GM12878 (cell line): ENCODE measurements at regions not wholly inside any gene's neighbourhood (a gene's known extent, or its start where the extent isn't known, plus 50 kb on each side); places are given as distances from the start of the nearest gene placed in this dataset.

Experiments used
- CBX3 ChIP-seq: fragments of 200-600 bp; sonication (generic); IDR thresholded peaks from 2 replicates; pipeline ENCODE4 v1.6.1; 2016; ENCODE audit warnings: low read depth, borderline replicate concordance
- CREB1 ChIP-seq: IDR thresholded peaks from 2 replicates; pipeline ENCODE4 v1.6.1; 2012; ENCODE audit warnings: low read depth, mild to moderate bottlenecking, inconsistent platforms
- ETV6 ChIP-seq, 2 experiments: fragments of 450-650 bp in 1 of 2; IDR thresholded peaks in 1 of 2; conservative IDR thresholded peaks in 1 of 2; 2 replicates each; pipeline ENCODE4 v1.6.1; 2014; ENCODE audit warnings: antibody characterized with exemption in 1 of 2, borderline replicate concordance in 1 of 2, low read depth in 1 of 2, mild to moderate bottlenecking in 1 of 2, moderate library complexity in 1 of 2
- GATAD2B ChIP-seq: fragments of 450-650 bp; conservative IDR thresholded peaks from 2 replicates; pipeline ENCODE4 v1.6.1; 2017; ENCODE audit warnings: low read depth, mild to moderate bottlenecking, moderate library complexity
- HDAC2 ChIP-seq: fragments of 200-600 bp; sonication (generic); IDR thresholded peaks from 2 replicates; pipeline ENCODE4 v1.6.1; 2017
- MEF2A ChIP-seq: IDR thresholded peaks from 2 replicates; pipeline ENCODE4 v1.6.1; 2011; ENCODE audit warnings: low read depth, mild to moderate bottlenecking, low read length, moderate library complexity; ENCODE audit not compliant: insufficient read depth
- MEF2B ChIP-seq: fragments of 450-650 bp; IDR thresholded peaks from 2 replicates; pipeline ENCODE4 v1.6.1; 2018; ENCODE audit warnings: mild to moderate bottlenecking, moderate library complexity; ENCODE audit not compliant: partially characterized antibody, poor library complexity, severe bottlenecking
- MTA2 ChIP-seq: fragments of 450-650 bp; IDR thresholded peaks from 2 replicates; pipeline ENCODE4 v1.6.1; 2016; ENCODE audit warnings: low read depth, mild to moderate bottlenecking, moderate library complexity
- MYC ChIP-seq: IDR thresholded peaks from 2 replicates; pipeline ENCODE4 v1.6.1; 2011; ENCODE audit warnings: mild to moderate bottlenecking, low read length, moderate library complexity, inconsistent platforms; ENCODE audit not compliant: insufficient read depth, insufficient replicate concordance, insufficient read length, severe bottlenecking
- NR2C2 ChIP-seq: IDR thresholded peaks from 2 replicates; pipeline ENCODE4 v1.6.1; 2011; ENCODE audit warnings: borderline replicate concordance, low read depth; ENCODE audit not compliant: control insufficient read depth, insufficient read length
- PML ChIP-seq: IDR thresholded peaks from 2 replicates; pipeline ENCODE4 v1.6.1; 2012; ENCODE audit warnings: low read length, inconsistent platforms
- POLR2A ChIP-seq: IDR thresholded peaks from 2 replicates; pipeline ENCODE4 v1.6.1; 2011; ENCODE audit warnings: low read depth, mild to moderate bottlenecking, low read length
- POU2F2 ChIP-seq: IDR thresholded peaks from 3 replicates; pipeline ENCODE4 v1.6.1; 2011; ENCODE audit warnings: low read depth, mild to moderate bottlenecking, low read length, borderline replicate concordance
- RELA ChIP-seq: fragments of 450-650 bp; IDR thresholded peaks from 2 replicates; pipeline ENCODE4 v1.8.0; 2014; ENCODE audit warnings: borderline replicate concordance; ENCODE audit not compliant: partially characterized antibody
- SMARCA5 ChIP-seq: fragments of 450-650 bp; IDR thresholded peaks from 2 replicates; pipeline ENCODE4 v1.6.1; 2017; ENCODE audit warnings: mild to moderate bottlenecking
- SREBF2 ChIP-seq: IDR thresholded peaks from 2 replicates; pipeline ENCODE4 v1.6.1; 2012; ENCODE audit warnings: mild to moderate bottlenecking, low read length
- TF ChIP-seq, protein P1 (sequence below): IDR thresholded peaks from 2 replicates; pipeline ENCODE4 v1.6.1; 2012; ENCODE audit warnings: improper control_type of control experiment, low read depth, low read length; ENCODE audit not compliant: insufficient replicate concordance

DNA sequence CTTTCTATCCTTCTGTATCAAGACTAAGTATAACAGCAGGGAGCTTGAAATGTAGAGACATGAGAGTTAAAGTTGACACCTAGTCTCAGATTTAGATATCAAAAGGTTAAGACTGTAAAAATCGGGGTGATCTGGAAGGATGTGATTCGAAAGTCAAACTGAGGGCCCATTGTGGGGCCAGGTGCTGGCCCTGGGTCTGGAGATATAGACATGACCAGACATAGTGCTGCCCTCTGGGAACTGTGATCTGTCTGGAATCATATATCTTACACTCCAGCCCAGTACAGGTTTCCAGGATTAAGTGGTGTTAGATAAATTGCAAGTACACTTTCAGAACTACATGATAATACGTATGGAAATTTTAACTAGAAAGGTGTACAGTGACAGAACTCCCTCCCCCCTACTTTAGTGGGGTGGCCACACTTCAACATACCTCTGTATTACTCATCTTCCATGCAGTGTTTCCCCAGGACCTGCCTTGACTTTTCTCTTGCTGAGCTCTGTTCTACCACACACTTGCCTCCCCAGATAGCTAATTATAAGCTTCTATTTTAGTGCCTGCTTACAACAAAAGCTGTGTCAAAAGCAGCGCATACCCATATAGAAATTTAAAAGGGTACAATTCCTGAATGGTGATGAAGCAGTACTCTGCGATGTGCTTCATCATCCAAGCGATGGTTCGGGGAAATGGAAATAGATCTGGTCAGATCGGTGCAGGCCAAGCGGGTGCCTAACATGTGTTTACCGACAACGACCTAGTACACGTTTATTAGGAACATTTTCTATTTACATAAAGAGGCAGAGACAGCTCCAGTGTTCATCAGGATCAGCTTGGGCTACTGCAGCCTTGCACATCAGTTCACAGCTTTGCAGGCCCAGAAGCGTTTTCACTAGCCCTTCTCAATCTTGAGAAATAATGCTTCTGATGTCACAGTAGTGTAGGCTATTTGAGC, 68.7 kb downstream of the ARF6 start (continued):
- TF ChIP-seq CBX3 (no peak), POLR2A (no peak), HDAC2 (no peak), NR2C2 (no peak), POU2F2 (no peak), MEF2B (peak; percentile 32), SREBF2 (no peak), PML (no peak), ETV6 (conservative IDR thresholded peaks at IDR 0.05 in 1 of 2, IDR thresholded peaks at IDR 0.05 in 1 of 2; ENCODE audit: borderline replicate concordance in 1 of 2, low read depth in 1 of 2) (no peak), SMARCA5 (no peak), RELA (no peak), MYC (no peak), CREB1 (no peak), MTA2 (0 out of 2 replicates have a peak, but pooled peaks have one; percentile 12), MEF2A (0 out of 2 replicates have a peak, but pooled peaks have one; percentile 52), GATAD2B (no peak)
- TF ChIP-seq, protein P1, sequence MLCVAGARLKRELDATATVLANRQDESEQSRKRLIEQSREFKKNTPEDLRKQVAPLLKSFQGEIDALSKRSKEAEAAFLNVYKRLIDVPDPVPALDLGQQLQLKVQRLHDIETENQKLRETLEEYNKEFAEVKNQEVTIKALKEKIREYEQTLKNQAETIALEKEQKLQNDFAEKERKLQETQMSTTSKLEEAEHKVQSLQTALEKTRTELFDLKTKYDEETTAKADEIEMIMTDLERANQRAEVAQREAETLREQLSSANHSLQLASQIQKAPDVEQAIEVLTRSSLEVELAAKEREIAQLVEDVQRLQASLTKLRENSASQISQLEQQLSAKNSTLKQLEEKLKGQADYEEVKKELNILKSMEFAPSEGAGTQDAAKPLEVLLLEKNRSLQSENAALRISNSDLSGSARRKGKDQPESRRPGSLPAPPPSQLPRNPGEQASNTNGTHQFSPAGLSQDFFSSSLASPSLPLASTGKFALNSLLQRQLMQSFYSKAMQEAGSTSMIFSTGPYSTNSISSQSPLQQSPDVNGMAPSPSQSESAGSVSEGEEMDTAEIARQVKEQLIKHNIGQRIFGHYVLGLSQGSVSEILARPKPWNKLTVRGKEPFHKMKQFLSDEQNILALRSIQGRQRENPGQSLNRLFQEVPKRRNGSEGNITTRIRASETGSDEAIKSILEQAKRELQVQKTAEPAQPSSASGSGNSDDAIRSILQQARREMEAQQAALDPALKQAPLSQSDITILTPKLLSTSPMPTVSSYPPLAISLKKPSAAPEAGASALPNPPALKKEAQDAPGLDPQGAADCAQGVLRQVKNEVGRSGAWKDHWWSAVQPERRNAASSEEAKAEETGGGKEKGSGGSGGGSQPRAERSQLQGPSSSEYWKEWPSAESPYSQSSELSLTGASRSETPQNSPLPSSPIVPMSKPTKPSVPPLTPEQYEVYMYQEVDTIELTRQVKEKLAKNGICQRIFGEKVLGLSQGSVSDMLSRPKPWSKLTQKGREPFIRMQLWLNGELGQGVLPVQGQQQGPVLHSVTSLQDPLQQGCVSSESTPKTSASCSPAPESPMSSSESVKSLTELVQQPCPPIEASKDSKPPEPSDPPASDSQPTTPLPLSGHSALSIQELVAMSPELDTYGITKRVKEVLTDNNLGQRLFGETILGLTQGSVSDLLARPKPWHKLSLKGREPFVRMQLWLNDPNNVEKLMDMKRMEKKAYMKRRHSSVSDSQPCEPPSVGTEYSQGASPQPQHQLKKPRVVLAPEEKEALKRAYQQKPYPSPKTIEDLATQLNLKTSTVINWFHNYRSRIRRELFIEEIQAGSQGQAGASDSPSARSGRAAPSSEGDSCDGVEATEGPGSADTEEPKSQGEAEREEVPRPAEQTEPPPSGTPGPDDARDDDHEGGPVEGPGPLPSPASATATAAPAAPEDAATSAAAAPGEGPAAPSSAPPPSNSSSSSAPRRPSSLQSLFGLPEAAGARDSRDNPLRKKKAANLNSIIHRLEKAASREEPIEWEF: no peak
